HG03442 (cell line): ENCODE measurements at regions not wholly inside any gene's neighbourhood (a gene's known extent, or its start where the extent isn't known, plus 50 kb on each side); places are given as distances from the start of the nearest gene placed in this dataset.
"Not testable (repeated sequence)": the region's sequence is repeated elsewhere in the genome, so short reads cannot be mapped to it uniquely, and the experiment has no call there.

Experiments used
- ATAC-seq: cut with Tn5 transposase; IDR thresholded peaks from one replicate; pipeline ENCODE4 v1.9.1; 2021; ENCODE audit warnings: mild to moderate bottlenecking, moderate library complexity; ENCODE audit not compliant: unreplicated experiment

DNA sequence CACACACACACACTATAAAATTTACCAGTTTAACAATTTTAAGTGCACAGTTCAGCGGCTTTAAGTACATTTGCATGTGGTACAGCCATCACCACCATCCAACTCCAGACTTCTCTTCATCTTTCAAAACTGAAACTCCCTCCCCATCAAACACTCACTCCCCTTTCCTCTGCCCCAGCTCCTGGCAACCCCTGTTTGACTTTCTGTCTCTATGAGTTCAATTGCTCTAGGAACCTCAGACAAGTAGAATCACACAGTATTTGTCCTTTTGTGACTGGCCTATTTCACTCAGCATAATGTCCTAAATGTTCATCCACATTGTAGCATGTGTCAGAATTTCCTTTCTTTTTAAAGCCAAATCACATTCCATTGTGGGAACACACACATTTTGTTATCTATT lies 302.8 kb upstream of the FOXQ1 start:
- ATAC-seq = no peak

DNA sequence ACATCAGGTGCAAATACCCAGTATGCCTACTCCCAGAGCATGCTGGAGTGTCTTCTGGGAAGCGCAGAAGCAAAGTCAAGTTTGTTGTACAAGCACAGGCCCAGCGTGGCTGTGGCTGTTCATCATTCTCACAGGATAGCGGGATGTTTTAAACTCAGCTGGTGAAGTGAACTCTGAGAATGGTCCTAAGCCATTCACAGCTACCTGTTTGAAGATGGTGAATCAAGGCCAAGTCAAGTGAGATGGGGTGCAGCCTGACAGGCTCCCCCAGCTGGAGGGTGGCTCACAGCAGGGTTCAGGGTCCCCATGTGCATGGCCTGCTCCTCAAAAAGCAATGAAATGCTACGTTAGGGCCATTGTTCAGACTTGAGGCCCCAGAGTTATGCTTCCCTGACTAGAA lies 304.7 kb upstream of the FOXQ1 start:
- no peak for ATAC-seq

DNA sequence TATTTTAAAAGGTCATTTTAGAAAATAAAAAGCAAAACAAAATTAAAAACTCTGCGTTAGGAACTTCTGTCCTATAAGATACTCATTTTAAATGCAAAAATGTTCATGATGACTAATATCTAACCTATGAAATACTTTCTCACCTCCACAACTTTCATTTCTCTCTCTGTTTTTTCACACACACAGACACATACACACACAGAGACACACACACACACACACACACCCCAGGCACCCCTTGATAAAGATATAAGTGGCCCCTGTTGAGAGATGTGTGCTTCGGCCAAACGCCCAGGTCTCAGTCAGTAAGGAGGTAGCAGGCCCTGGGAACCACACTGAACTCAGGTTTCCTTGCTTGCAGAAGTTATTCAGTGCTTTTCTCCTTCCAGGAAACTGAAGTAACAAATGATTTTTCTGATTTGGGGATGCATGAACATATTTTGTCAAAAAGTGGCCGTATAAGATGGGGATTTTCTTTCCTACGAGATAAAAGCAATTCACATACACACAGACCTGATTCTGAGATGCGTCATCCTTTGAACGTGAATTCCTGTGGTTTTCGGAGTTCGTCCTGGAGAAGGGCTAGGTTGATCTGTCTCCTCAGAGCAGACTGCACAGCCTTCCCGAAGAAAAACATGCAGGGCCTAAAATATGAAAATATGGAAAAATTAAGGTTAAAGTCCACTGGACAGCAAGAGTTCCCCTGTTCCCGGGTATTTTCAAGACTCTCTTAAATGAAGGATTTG lies 306.8 kb upstream of the FOXQ1 start:
- no peak for ATAC-seq

DNA sequence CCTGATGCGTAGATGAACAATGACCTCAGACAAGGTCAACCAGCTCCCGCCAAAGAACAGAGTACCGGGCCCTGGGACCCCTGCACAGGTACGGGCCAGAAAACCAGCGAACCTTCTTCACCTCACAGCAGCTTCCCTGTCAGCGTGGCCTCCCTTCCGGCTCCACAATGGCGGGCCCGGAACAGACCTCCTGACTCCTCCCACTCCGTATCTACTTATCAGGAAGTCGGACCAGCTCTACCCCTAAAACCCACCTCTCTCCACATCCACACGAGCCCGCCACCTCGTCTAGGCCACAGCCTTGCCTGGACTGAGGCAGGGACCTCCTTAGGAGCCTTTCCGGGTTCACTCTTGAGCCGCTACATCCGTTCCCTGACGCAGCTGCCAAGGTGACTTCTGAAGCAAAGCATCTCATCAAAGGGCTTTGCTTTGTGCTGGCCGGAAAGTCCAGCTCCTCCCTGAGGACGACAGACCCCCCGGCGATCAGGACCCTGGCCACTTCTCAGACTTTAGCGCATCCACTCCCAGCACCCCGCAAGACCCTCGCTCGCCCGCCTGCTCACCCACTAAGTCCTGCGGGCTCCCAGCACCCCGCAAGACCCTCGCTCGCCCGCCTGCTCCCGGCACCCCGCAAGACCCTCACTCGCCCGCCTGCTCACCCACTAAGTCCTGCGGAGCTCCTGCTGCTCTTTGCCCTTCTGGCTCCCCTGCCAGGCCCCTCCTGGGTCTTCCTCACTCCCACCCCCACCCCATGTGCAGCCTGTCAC lies 308.3 kb upstream of the FOXQ1 start:
- no peak for ATAC-seq

DNA sequence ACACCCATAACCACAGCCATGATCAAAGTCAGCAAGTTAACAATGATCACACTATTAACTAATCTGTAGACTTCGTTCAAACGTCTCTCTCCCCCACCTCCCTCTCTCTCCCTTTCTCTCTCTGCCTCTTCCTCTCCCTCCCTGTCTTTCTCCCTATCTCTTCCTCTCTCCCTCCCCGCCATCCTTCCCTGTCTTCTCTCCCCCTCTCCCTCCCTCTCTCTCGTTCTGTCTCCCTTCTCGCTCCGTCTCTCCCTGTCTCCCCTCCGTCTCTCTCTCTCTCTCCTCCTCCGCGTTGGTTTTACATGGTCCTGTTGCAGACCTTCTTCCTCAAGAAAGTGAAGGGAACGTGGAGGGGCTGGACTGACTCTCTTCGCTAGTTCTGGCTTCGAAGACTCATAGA lies 308.9 kb upstream of the FOXQ1 start:
- no peak for ATAC-seq

DNA sequence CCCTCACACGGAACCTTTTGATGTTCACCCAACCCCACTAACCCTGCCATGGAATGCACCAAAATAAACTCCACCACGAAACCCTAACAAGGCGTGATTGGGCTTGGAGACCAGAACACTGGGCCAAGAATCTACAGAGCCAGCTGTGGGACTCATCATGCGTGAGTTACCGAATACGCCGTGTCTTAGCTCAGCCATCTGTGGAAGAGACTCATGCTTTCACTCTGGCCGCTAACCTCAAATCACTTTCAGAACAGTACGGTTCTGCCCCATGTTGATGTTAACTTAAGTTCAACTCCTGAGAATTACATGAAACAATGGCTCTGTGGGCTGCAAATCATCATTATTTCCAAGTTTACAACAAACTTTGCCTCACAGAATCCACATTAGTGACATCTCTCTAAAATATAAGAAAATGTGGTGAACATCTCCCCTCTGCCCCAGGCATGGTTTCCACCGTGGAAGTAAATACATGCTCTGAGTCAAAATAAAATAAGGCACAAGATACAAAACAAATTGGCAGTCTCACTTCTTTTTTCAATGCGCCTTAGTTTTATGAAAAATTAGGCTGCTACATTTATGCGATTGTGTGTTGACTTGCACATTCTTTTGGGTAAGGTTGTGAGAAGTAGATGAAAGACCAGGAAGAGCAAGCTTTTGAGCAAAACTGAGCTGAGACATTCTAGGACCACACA lies 308.9 kb upstream of the EXOC2 start:
- ATAC-seq = peak; percentile 91

DNA sequence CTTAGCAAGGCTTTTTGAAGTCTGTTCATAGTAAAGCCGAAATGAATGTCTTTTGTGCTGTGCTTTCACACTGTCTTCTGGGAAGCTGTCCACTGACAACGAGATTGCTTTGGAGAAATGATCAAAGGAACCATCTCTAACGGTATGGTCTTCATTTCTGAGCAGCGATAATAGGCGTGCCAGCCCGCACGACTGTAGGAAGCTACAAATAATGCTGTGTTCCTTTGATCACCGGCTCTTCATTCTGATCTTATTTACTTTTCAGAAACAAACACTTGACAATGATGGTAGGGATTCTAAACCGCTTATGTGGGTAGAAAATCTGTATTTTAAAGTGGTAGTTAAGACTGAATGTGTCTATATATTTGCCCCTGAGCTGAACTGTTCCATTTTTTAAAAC lies 306.6 kb upstream of the EXOC2 start:
- no peak for ATAC-seq

DNA sequence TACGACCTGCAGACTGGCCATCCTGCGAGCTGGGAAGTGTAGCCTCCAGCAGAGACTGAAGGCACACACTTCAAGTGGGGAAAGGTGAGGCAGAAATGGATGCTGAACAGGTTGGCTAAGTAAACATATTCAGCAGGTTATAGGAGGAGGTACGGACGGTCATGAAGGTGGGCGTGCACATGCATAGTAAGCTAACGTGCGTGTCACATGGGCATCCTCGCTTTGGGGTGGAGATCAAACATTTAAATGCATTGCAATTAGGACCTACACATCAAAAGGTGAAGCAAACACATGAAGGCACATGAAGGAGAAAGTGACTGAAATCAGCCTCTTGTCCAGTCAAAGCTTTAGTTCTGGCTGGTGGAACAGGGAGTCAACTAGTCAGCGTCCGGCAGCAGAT lies 305.6 kb upstream of the EXOC2 start:
- ATAC-seq = no peak

DNA sequence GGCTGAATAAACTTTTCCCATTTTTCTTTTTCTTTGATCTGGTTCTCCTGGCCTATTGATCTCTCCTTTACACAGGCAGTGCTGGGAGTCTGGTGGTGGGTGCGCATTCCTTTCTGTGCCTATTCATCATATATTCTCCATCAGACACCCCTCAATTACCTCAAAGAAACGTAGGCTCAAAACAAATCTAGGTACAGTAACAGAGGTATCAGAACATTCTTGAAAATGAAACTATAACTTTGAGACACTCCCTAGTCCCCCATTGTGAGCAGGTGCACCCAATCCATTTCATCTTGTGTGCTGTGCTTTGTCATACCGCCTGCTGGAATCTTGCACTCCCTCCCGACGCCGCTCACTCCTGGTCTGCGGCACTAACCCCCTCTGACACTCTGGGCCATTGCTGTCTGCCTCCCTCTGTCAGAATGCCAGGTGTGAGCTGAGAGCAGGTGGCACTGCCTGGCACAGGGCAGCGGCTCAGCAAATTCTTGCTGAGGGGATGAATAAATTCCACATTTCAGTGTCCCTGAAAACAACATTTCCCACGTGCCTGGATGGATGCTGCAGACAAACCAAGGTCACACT lies 303.4 kb upstream of the EXOC2 start:
- ATAC-seq = no peak

DNA sequence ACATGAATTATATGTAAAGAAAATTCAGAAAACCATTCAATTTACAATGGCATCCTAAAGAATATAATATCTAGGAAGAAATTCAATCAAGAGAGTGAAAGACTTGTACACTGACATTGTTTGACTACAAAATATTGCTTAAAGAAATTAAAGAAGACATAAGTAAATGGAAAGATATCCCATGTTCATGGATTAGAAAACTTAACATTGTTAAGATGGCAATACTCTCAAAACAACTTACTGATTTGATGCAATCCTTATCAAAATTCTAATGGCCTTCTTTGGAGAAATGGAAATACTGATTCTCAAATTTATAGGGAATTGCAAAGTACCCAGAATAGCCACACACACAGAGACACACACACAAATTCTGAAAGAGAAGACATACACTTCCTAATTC lies 298.3 kb upstream of the EXOC2 start:
- no peak for ATAC-seq

DNA sequence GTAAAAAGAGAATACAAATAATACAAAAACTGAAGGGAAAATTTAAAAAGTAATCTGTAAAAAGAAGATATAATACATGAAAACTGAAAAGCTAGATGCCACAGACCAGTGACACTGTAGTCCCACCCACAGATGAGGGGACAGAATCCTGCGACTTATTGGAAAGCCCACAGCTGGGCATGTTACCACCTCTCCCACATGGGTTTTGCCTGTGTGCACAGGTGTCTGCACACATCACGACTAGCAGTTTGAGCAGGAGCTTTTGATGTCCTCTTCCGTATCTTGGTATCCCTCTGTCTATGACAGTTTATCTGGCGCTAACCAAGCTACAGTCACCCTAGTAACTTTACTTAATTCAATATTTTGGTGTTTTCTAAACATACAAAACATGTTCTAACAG lies 291.1 kb upstream of the EXOC2 start:
- ATAC-seq = no peak

DNA sequence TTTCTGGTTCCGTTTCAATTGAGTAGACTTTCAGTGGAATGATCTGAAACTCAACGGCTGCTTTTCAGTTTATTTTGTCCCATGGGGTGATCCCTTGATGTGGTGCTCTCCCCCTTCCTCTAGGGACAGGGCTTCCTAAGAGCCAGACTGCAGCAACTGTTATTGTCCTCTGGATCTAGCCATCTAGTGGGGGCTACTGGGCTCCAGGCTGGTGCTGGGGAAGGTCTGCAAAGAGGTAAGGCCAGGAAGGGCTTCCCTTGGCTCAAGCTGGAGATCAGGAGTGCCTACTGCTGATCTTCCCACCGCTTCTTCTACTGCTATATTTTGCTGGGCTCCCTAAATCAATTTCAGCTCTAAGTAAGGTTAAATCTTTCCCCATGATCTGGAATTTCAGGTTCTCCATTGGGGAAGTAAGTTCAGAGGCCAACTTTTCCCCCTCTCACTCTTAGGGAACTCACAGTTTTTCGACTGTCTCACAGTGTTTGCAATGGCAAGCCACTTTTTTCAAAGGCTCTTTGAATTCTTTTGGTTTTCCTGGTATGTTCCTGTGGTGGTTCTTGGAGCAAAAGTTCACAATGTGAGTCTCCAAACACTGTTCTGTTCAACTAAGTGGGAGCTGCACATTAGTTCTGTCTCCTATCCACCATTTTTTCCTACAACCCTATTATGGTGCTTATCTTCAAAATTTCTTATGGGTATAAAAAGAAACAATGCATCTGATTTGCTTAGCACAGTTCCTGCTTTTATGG lies 286.2 kb upstream of the EXOC2 start:
- no peak for ATAC-seq

DNA sequence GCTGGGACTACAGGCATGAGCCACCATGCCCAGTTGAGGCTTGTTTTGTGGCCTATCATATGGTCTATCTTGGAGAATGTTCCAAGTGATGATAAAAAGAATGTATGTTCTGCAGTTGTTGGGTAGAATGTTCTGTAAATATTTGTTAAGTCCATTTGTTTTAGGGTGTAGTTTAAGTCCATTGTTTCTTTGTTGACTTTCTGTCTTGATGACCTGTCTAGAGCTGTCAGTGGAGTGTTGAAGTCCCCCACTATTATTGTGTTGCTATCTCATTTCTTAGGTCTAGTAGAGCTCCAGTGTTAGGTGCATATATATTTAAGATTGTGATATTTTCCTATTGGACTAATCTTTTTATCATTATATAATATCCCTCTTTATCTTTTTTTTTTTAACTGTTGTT lies 284.3 kb upstream of the EXOC2 start:
- ATAC-seq = not testable (repeated sequence)

DNA sequence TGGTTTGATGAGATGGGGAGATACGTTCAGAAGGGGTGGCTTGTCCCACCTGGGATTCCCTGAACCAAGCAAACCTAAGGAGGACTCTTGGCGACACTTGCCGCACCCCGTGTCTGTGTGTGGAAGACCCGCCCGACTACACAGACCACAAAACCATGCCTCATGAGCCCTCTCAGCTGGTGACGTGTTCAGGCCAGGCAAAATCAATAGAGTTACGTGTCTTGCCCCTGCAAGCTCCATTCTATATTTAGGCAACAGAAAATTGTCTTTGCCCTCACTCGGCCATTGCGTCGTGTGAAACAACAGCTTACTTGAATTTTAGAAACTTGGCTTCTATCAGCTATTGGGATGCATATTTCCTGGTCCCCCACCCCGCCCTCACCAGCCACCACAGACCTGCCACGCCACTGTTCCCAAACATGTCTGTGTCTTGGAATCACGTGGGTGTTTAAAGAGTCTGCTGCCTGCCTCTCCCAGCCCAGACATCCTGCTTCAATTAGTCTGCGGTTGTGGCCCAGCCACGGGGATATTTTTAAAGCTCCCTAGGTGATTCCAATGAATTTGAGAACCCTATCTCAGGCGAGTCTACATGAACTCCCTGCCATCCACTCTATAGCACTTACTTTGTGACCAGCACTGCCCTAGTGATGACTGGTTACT lies 279.2 kb upstream of the EXOC2 start:
- no peak for ATAC-seq

DNA sequence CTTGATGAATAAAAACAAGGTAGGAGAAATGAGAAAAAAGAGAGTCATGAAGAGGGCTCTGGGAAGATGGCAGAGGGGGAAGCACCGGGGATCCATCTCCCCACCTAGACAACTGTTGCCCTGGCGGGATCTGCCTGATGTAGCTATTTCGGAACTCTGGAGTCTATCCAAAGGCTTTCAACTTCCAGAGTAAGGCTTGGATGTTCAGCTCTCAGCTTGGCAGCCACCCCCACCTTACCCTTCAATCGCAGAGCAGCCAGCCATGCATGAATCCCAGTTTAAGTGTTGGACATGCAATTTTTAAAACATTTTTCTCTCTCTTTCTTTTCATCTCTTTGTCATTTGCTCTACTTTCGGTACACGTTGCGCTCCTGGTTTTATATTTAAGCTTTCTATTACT lies 275.9 kb upstream of the EXOC2 start:
- ATAC-seq = no peak

DNA sequence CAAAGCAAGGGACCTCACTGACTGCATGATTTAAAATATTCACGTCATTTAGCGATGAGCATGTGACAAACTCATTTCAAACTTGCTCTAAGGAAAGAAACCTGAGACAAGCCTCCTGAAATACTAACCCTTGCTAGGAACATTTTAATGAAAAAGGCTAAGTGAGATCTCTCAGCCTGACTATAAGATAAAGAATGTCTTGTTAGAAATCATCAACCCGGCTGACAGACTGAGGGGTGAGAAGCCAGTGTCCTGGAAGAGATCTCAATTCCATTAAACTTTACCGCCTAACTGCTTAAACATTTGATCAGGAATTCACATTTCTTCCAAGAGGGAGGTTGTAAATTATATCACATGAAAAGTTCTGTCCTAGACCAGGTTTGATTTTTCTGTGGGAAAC lies 274.8 kb upstream of the EXOC2 start:
- no peak for ATAC-seq

DNA sequence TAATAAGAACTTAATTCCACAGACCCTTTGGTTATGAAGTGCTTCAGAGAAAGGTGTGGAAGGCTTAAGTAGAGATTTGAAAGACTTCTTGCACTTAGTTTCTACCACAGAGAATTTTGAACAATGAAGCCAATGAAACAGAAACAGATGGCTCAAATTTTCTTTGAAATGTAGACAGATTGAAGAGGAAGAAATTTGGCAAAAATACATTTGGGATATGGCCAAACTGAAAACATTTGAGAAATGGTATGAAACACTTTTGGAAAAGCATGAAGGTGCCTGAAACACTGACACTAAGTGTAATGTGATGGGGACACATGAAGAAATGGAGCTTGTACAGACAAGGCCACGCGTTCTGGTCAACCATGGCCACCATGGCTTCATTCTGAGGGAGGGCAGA lies 272.4 kb upstream of the EXOC2 start:
- no peak for ATAC-seq

DNA sequence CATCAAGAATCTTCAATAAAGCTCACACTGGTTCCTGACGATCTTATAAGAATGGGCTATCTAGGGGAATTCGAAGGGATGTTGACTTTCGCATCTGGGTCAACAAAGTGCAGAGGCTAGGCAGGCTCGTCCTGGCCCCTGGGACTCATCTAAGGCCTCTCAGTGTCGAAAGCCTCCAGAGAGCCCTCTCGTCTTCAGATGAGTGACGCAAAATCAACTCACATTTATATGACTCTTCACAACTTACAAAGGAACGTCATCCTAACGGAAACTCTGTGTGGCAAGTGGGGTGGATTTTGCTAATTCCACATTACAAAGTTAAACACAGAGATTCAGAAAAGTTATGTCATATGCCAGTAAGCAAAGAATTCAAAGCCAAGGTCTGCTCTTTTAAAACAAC lies 270.5 kb upstream of the EXOC2 start:
- ATAC-seq = no peak

DNA sequence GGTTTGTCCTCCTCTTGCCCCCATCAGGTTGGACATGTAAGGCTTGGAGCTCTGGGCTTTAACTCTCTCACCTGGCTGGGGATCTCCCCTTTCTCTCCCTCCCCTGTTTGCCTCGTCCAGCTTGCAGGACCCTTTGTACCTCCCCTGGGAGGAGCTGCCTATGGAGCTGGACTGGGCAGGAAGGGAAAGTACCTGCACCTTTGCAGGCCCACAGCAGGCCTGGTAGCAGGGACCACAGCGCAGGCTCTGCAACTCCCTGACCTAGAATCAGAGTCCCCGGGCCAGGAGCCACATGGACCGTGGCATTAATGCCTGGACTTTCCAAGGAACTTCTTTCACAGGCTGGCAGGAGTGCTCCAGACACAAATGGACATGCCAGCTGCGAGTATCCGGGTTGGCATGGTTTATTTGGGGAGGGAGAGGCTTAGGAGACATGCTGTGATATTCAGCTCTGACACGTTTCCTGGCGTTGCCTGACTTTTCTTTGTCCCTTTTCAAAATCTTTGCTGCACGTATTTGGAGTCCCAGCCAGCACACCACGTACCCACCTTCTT lies 268.5 kb upstream of the EXOC2 start:
- ATAC-seq = no peak

DNA sequence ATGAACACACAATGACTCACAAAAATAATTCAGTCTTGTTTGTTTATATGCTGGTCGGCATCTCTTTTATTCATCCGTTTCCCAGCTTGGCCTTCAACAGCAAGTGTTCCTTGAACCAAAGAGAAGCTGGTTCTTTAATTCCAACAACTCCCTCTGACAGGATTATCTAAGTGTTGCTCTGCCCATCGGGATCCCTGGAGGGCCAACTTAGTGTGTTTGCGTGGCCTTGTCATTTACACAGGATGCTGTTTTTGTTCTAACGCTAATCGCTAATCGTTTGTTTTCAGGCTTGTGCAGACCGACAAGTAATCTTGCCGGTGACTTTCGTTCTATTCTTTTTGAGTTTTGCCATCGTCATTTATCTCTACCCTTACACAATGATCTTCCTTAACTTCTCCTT lies 267.4 kb upstream of the EXOC2 start:
- no peak for ATAC-seq
